HepG2 (cell line): ENCODE measurements at regions not wholly inside any gene's neighbourhood (a gene's known extent, or its start where the extent isn't known, plus 50 kb on each side); places are given as distances from the start of the nearest gene placed in this dataset.

Experiments
- ATAC-seq: fragments of 200-7000 bp; cut with Tn5 transposase; 3 replicates; pipeline ENCODE4 v1.9.1; 2020; ENCODE audit warnings: mild to moderate bottlenecking, moderate library complexity
- BruUV-seq: library from RNA; stranded (reverse); fragments of 400-500 nt; replicated peaks from 2 replicates; lab custom pipeline; 2021; lab: Mats Ljungman, UMichigan
- CTCF ChIA-PET: fragments of 300-600 bp; formaldehyde crosslinking; extraction: SDS; loops from one replicate; lab custom pipeline; 2021; ENCODE audit warnings: low total read pairs, inconsistent platforms, low intra/inter-chr PET ratio; lab: Yijun Ruan, JAX
- POLR2A ChIA-PET: fragments of 350-600 bp; sonication (Branson Sonifier 250); formaldehyde crosslinking; loops from one replicate; lab custom pipeline; 2020; ENCODE audit warnings: antibody characterized with exemption, inconsistent platforms; lab: Yijun Ruan, JAX
- DNase-seq: peaks from one replicate; pipeline ENCODE4 v3.0.0-alpha.2; 2015; ENCODE audit warnings: low spot score
- FAIRE-seq: peaks from 3 replicates; lab custom pipeline; 2011; peaks lifted over from hg19 to GRCh38; lab: Jason Lieb, UNC
- H2AFZ ChIP-seq: one replicate; pipeline ENCODE4 v1.6.1; 2011; ENCODE audit warnings: low read length, inconsistent platforms
- H3K27ac ChIP-seq: fragments of 300-600 bp; 3 replicates; pipeline ENCODE4 v1.8.0; 2011; ENCODE audit warnings: mixed run types, mild to moderate bottlenecking, mixed read lengths, low read length, inconsistent platforms; ENCODE audit not compliant: insufficient read depth; ENCODE audit errors: extremely low read length
- H3K27me3 ChIP-seq, 2 experiments: fragments of 200-600 bp in 1 of 2; 2 replicates in 1 of 2; 3 replicates in 1 of 2; pipeline versions ENCODE4 v1.6.0 to v1.8.0; 2011; ENCODE audit warnings: low read length in 2 of 2, mild to moderate bottlenecking in 2 of 2, moderate library complexity in 2 of 2, inconsistent platforms in 1 of 2; ENCODE audit not compliant: insufficient read depth in 2 of 2, control insufficient read depth in 1 of 2
- H3K36me3 ChIP-seq, 2 experiments: fragments of 200-600 bp in 1 of 2; replicated peaks in 1 of 2; 2 replicates in 1 of 2; 3 replicates in 1 of 2; pipeline versions ENCODE4 v1.5.1 to v1.8.0; 2011; ENCODE audit warnings: low read length in 2 of 2, inconsistent platforms in 1 of 2; ENCODE audit not compliant: insufficient read depth in 2 of 2, control insufficient read depth in 1 of 2
- H3K4me1 ChIP-seq: 2 replicates; pipeline ENCODE4 v1.5.1; 2012; ENCODE audit warnings: low read length, inconsistent platforms; ENCODE audit not compliant: insufficient read depth
- H3K4me2 ChIP-seq: 2 replicates; pipeline ENCODE4 v1.6.0; 2011; ENCODE audit warnings: low read depth, low read length, inconsistent platforms
- H3K4me3 ChIP-seq, 3 experiments: fragments of 200-600 bp in 1 of 3; sonication (generic), shearing (Covaris generic) in 1 of 3; replicated peaks in 1 of 3; 2 replicates each; pipeline ENCODE4 v1.5.1; 2011 to 2016; ENCODE audit warnings: low read length in 3 of 3, inconsistent platforms in 2 of 3, low read depth in 2 of 3, mild to moderate bottlenecking in 2 of 3, control low read depth in 1 of 3, mixed read lengths in 1 of 3; ENCODE audit not compliant: insufficient read depth in 1 of 3
- H3K79me2 ChIP-seq: one replicate; pipeline ENCODE4 v1.6.1; 2011; ENCODE audit warnings: low read length, inconsistent platforms; ENCODE audit not compliant: insufficient read depth
- H3K9ac ChIP-seq: 2 replicates; pipeline ENCODE4 v1.6.0; 2011; ENCODE audit warnings: mild to moderate bottlenecking, low read depth, low read length, inconsistent platforms; ENCODE audit not compliant: insufficient read depth
- H3K9me3 ChIP-seq: 2 replicates; pipeline ENCODE4 v1.5.1; 2012; ENCODE audit warnings: mild to moderate bottlenecking, low read length
- H4K20me1 ChIP-seq: 2 replicates; pipeline ENCODE4 v1.6.0; 2011; ENCODE audit warnings: inconsistent platforms, mild to moderate bottlenecking, low read length, moderate library complexity; ENCODE audit not compliant: insufficient read depth
- BRCA1 ChIP-seq: sonication (generic); formaldehyde crosslinking; IDR thresholded peaks from 2 replicates; pipeline ENCODE4 v1.4.0; 2020; ENCODE audit warnings: missing genetic modification reagents
- DMAP1 ChIP-seq: IDR thresholded peaks from 2 replicates; pipeline ENCODE4 v1.6.1; 2016
- KMT2B ChIP-seq: IDR thresholded peaks from 2 replicates; pipeline ENCODE4 v1.6.1; 2016; ENCODE audit warnings: missing genetic modification reagents, missing compliant biosample characterization
- PATZ1 ChIP-seq: sonication (generic); formaldehyde crosslinking; IDR thresholded peaks from 2 replicates; pipeline ENCODE4 v1.4.0; 2020; ENCODE audit warnings: missing genetic modification reagents
- RAD51 ChIP-seq: fragments of 450-650 bp; IDR thresholded peaks from 2 replicates; pipeline ENCODE4 v1.6.1; 2016; ENCODE audit warnings: borderline replicate concordance
- TSC22D2 ChIP-seq: sonication (generic); formaldehyde crosslinking; IDR thresholded peaks from 2 replicates; pipeline ENCODE4 v1.5.1; 2020; ENCODE audit warnings: missing genetic modification reagents, mild to moderate bottlenecking, borderline replicate concordance
- ZBTB44 ChIP-seq: sonication (generic); formaldehyde crosslinking; IDR thresholded peaks from 2 replicates; pipeline ENCODE4 v1.4.0; 2020; ENCODE audit warnings: missing genetic modification reagents
- ZNF362 ChIP-seq: sonication (generic); formaldehyde crosslinking; IDR thresholded peaks from 2 replicates; pipeline ENCODE4 v1.4.0; 2020; ENCODE audit warnings: missing genetic modification reagents, mild to moderate bottlenecking, borderline replicate concordance
- ZNF577 ChIP-seq: sonication (generic); formaldehyde crosslinking; IDR thresholded peaks from 2 replicates; pipeline ENCODE4 v1.4.0; 2020; ENCODE audit warnings: mild to moderate bottlenecking, low read depth, missing genetic modification reagents, borderline replicate concordance
- ZNF674 ChIP-seq: sonication (generic); formaldehyde crosslinking; IDR thresholded peaks from 2 replicates; pipeline ENCODE4 v1.5.0; 2020; ENCODE audit warnings: low read depth, mild to moderate bottlenecking, missing genetic modification reagents
- WGBS: methylation state at CpG from one replicate; pipeline ENCODE4 v1.1.6; 2017; ENCODE audit warnings: low lambda C conversion rate; 5-methylcytosine and 5-hydroxymethylcytosine counted together
- in situ Hi-C: cut with HindIII; loops from 2 replicates; pipeline ENCODE4 v1.10.0; 2017; ENCODE audit warnings: low pct_unique_long_range_greater_than_20kb; ENCODE audit not compliant: extremely low pct_ligation_motif_present
- intact Hi-C: fragments of 100-400 bp; cut with micrococcal nuclease; formaldehyde crosslinking; loops from one replicate; pipeline ENCODE4 v1.10.0; 2022; ENCODE audit not compliant: unreplicated experiment

GRCh38 chr13:50577806-50578205 is 265.7 kb downstream of the DLEU7 start (continued):
- TF ChIP-seq PATZ1 (no peak), TSC22D2 (no peak), ZBTB44 (CRISPR knock-in tag) (no peak), RAD51 (no peak)

GRCh38 chr13:50580684-50581305 is 262.7 kb downstream of the DLEU7 start:
- FAIRE-seq (no peak), ATAC-seq (no peak), DNase-seq (no peak)
- in situ Hi-C loops: no loop called here
- Histone ChIP-seq H3K9me3 (no peaks in the 10 kb centered on the region), H3K36me3 (peaks cover 0 to 4% of the 10 kb centered on the region in 2 experiments; a peak in 1 of 5 replicates), H3K9ac (no peak overlapping the region), H3K4me3 (no peak overlapping the region), H3K4me1 (peaks cover 11% of the 10 kb centered on the region), H3K27ac (no peak overlapping the region), H3K27me3 (no peaks in the 10 kb centered on the region), H3K79me2 (no peaks in the 10 kb centered on the region), H3K4me2 (no peak overlapping the region), H2AFZ (no peak overlapping the region), H4K20me1 (no peaks in the 10 kb centered on the region)
- ChIA-PET CTCF (no interaction called here), POLR2A (no interaction called here)
- no TSS peak for BruUV-seq
- TF ChIP-seq ZNF674 (CRISPR knock-in tag) (no peak), DMAP1 (CRISPR knock-in tag) (no peak), ZNF362 (CRISPR knock-in tag) (no peak), BRCA1 (CRISPR knock-in tag) (no peak), KMT2B (CRISPR knock-in tag) (no peak), ZNF577 (no peak)
- 90% methylated on average over 4 of the region's 4 CpGs for WGBS
- intact Hi-C loops: no loop called here
